ENCODE measurements at regions not wholly inside any gene's neighbourhood (a gene's known extent, or its start where the extent isn't known, plus 50 kb on each side); places are given as distances from the start of the nearest gene placed in this dataset.
"Not testable (repeated sequence)": the region's sequence is repeated elsewhere in the genome, so short reads cannot be mapped to it uniquely, and the experiment has no call there.

DNA sequence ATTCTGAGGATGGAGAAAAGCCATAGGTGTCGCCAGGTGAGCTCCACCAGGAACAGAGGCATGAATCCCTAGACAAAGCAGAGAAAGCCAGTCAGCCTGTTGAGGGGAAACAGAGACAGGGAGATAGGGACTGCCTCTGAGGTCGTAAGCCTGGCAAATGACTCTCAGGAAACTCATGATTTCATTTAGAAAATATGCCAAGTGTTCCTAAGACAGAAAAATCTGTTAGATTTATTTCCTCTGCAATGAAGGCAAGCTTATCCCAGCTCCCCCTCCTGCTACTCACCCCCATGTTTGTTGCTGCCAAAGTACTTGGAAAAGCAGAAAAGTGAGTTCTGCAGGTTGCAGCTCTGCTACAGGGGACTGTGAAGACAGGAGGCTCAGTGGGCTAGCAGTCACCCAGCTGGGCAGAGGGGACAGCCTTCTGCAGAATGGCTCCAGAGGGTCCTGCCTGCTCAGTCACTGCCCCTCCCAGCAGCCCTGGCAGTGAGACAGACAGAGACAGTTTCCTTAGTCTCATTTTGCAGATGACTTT, 184.3 kb downstream of the ADRA2A start:
- intact Hi-C loops (cut with micrococcal nuclease): no loop called here

DNA sequence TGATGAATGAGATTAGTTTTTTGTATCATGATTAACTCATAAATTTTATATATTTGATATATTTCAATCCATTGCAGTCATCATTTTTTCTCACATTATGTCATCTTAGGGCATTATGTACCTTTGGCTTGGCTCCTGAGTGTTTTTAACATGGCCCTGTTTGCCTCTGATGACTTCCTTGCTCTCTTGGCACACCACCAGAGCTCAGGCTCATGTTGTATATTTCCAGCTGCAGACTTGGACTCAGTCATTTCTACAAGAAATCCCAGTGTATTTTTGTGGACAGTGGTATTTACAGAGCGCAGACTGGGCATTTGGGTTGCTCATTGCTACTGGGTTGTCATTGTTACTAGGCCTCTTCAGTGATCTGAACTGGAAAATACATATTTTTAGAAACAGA, 188.5 kb downstream of the ADRA2A start:
- intact Hi-C loops (cut with micrococcal nuclease): no loop called here

DNA sequence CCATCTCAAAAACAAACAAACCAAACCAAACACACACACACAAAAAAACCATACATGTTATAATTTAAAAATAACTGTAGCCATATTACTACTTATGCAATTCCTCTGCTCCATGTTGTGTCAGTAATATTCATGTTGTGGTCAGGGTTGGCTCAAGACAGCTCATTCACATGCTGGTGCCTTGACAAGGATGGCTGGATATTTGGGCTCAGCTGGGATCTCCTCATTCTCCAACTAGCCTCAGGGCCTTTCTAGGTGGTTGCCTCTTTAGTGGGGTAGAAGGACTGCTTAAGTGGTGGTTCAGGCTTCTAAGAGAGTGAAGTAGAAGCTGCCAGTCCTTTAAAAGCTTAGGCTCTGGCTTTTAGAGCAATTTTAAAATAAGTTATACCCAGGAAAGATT, 189.3 kb downstream of the ADRA2A start:
- intact Hi-C loops (cut with micrococcal nuclease): no loop called here

- intact Hi-C loops (cut with micrococcal nuclease): no loop called here
Measured at GRCh38 chr10:111267673-111268072, 190.8 kb downstream of the ADRA2A start.

- intact Hi-C loops (cut with micrococcal nuclease): no loop called here
Measured at GRCh38 chr10:111273235-111273634, 196.4 kb downstream of the ADRA2A start.

DNA sequence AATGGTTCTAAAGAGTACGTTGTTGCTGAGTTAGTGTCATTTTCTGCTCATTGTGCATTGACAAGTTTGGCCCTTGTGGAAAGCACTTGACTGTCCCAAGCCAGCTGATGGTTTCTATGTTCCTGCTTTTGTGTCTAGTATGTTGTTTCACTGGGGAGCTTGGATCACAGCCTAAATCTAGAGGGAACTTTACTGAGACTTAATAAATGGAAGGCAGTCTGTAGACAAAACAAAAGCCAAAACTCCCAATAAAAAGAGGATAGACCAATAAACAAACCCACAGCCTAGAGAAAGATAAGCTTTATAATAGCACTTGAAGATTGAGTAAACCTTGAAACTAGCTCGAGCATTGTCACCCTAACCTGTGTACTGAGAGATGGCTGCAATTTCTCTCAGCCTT, 196.8 kb downstream of the ADRA2A start:
- intact Hi-C loops (cut with micrococcal nuclease): no loop called here

GRCh38 chr10:111275091-111275490, 198.3 kb downstream of the ADRA2A start:
- intact Hi-C loops (cut with micrococcal nuclease): no loop called here

DNA sequence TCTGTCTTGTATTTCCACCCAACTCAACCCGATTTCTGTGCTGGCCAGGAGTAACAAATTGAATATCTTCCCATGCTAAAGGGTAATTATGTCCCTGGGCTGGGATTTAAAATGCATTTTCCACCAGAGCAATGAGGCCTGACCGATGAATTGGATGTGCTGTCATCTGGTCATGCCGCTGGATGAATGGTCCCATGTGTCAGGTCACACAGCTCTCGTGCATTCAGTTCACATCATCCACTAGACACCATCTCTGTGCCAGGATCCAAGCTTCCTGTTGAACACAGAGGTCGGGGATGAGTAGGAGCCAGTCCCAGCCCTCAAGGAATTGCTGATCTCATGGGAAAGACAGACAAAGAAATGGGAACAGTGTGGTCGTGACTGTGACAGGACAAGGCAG, 200.8 kb downstream of the ADRA2A start:
- intact Hi-C loops (cut with micrococcal nuclease): no loop called here

DNA sequence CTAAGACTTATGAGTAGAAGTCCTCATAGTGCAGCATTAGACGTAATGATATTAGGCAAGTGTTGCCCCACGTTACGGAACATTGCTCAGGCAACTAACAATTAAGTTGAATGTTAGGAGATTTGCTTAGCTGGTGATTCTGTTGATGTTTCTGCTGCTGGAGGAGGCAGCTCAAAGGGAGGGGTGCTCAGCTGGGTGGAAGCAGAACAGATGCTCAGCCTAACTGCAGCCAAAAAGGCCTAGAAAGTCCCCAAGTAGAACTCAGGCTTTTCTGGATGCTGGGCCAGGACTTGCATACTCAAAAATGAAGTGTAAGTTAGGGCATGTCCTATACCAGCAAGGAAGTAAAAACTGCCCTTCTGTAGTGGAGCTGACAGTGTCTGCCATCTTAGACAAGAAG, 201.4 kb downstream of the ADRA2A start:
- intact Hi-C loops (cut with micrococcal nuclease): no loop called here

GRCh38 chr10:111281516-111281915, 204.7 kb downstream of the ADRA2A start:
- intact Hi-C loops (cut with micrococcal nuclease): no loop called here

DNA sequence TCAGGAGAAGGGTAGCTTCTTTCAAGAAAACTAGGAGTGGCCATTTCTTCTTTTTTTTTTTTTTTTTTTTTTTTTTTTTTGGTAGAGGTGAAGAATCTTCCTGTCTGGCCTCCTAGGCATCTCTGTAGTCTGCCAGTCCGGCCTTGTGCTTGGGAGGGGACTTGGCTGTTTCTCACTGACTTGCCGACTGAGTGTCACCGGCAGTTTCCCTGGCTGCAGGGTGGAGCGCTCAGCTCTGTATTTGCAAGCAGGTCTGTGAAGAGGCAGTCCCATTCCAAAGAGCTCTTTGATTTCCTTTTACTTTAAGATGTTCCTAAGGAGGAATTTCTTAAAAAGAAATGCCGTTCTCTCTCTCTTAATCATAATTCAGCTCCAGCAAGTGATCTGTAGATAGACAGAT, 212.6 kb downstream of the ADRA2A start:
- intact Hi-C loops (cut with micrococcal nuclease): no loop called here

GRCh38 chr10:111290649-111291048, 213.8 kb downstream of the ADRA2A start:
- intact Hi-C loops (cut with micrococcal nuclease): no loop called here

DNA sequence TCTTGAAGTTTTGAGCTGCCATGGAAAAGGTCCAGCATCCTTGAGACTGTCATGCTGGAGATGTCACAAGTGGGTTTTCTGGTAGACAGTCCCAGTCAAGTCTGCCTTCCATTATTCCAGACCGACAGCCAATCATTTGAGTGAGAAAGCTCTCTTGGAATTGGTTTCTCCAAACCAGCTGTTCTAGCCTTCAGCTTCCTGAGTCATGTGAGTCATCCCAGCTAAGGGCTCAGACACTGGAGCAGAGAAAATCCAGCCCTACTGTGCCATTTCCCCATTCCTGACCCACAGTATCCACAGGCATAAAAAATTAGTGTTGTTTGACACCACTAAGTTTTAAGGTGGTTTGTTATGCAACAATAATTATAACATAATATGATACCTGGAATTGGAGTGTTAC, 219.0 kb downstream of the ADRA2A start:
- intact Hi-C loops (cut with micrococcal nuclease): no loop called here

GRCh38 chr10:111297351-111297848, 220.6 kb downstream of the ADRA2A start:
- intact Hi-C loops (cut with micrococcal nuclease): no loop called here

DNA sequence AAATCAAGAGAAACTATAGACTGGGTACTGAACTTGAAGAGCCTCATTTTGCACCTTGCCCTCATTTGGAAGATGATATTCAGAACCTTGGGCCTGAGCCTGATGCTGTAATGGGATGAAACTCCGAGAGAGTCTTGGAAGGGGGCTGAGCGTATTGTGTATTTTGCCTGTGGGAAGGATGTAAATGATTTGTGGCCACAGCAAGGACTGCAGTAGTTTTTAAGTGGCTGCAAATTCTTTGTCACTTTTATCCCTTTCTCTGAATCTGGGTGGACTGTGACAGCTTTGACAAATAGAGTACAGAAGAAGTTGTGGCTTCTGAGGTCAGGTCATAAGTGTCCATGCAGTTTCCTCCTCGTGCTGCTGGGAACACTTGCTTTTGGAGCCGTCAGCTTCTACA, 221.2 kb downstream of the ADRA2A start:
- intact Hi-C loops (cut with micrococcal nuclease): no loop called here

DNA sequence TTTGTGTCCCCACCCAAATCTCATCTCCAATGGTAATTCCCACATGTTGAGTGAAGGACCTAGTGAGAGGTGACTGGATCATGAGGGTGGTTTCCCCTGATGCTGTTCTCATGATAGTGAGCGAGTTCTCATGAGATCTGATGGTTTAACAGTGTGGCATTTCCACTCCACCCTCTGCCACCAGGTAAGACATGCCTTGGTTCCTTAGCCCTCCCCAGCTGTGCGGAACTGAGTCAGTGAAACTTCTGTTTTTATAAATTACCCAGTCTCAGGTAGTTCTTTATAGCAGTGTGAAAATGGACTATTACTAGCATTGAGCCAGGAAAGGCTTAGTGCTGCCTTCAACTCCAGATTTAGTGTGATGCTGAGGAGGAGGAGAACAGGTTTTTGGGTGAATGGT, 222.2 kb downstream of the ADRA2A start:
- intact Hi-C loops (cut with micrococcal nuclease): no loop called here

GRCh38 chr10:111303887-111304286, 227.1 kb downstream of the ADRA2A start:
- intact Hi-C loops (cut with micrococcal nuclease): no loop called here

DNA sequence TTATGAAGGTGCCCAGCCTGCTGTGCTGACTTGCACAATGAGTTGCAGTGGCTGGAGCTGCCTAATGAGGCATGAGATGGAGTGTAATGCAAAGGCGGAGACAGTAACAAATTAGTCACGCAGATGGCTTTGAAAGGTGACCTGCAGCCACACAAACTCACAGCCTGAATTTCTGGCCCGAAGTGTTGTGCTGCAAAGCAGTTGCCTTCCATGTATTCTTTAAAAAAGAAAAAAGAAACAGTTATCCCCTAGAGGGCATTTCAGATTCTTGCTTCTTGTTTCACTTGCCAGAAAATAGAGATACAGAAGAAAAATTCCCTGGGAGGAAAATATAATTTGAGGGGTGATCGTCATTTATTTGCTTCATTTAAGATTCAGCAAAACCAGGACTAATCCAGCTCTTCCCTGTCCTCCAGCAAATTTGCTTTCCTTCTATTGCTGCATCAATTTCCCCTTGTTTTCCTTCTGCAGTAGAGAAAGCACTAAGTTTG, 239.9 kb downstream of the ADRA2A start:
- intact Hi-C loops (cut with micrococcal nuclease): no loop called here

- intact Hi-C loops (cut with micrococcal nuclease): no loop called here
Measured at GRCh38 chr10:111319866-111320265, 243.0 kb downstream of the ADRA2A start.

DNA sequence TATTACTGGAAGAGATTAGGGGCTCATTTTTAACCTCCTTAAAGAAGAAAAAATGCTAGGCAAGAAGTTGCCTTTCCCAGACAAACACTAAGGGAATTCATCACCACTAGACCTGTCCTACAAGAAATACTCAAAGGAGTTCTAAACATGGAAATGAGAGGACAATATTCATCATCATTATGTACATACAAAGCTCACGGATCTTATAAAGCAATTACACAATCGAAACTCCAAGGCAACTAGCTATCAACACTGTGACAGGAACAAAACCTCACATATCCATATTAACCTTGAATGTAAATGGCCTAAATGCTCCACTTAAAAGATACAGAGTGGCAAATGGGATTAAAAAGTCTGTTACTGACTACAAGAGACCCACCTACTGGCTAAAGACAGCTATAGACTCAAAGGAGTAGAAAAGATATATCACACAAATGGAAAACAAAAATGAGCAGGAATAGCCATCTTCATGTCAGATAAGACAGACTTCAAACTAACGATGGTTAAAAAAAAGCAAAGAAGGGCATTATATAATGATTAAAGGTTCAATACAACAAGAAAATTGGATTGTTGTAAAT, 246.6 kb downstream of the ADRA2A start:
- intact Hi-C loops (cut with micrococcal nuclease): no loop called here

DNA sequence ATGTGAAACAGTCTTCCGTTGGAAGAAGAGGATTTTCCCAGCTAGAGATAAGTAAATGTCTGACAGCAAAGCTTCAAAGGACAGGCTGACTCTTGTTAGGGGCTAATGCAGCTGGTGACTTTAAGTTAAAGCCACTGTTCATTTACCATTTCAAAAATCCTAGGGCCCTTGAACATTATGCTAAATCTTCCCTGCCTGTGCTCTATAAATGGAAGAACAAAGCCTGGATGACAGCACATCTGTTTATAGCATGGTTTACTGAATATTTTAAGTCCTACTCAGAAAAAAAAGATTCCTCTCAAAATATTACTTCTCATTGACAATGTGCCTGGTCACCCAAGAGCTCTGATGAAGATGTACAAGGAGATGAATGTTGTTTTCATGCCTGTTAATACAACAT, 255.3 kb downstream of the ADRA2A start:
- intact Hi-C loops (cut with micrococcal nuclease): not testable (repeated sequence)

DNA sequence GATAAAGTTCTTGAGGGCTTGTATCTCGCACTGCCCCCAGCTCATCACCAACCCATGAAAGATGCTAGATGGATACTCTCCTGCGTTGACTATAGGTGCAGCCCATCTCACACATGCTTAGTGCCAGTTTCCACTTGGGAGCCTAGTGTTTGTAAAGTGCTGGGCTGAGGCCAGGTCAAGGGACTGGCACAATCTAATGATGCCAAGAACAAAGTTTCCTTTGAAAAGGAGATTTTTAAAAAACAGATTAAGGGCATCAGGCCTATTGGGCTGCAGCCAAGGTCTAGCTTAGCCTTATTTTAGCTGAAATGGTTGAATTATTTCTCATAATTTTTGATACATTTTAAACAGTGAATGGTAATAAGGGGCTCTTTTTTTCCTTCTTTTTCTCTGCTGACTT, 259.0 kb downstream of the ADRA2A start:
- intact Hi-C loops (cut with micrococcal nuclease): no loop called here

GRCh38 chr10:111338035-111338434, 261.2 kb downstream of the ADRA2A start:
- intact Hi-C loops (cut with micrococcal nuclease): no loop called here
